ENCODE measurements at regions not wholly inside any gene's neighbourhood (a gene's known extent, or its start where the extent isn't known, plus 50 kb on each side); places are given as distances from the start of the nearest gene placed in this dataset.
"Not testable (repeated sequence)": the region's sequence is repeated elsewhere in the genome, so short reads cannot be mapped to it uniquely, and the experiment has no call there.

DNA sequence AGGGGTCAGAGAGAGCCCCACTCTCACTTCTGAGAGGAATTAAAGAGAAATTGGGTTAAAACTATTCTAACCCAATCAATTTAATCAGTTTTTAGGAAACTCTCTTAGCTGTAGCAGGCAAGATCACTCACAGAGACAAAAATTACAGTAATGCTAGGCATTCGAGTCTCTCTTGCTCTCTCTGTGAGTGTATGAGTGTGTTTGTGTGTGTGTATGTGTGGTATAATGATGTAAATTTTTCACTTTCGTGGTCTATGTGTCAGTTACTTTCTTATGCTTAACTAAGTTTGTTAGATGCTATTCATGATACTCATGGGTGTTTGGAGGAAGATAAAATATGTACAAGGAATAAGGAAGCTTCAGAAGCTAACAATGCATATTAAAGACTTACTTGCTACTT is 131.3 kb downstream of the FASLG start:
- Histone ChIP-seq H3K4me1 (ENCODE audit: insufficient read depth) (no peaks in the 10 kb centered on the region), H3K27me3 (replicated peaks; ENCODE audit: insufficient read depth) (no peaks in the 10 kb centered on the region), H3K36me3 (ENCODE audit: low read depth) (no peaks in the 10 kb centered on the region), H3K27ac (no peak overlapping the region), H2AFZ (no peak overlapping the region), H3K9me3 (ENCODE audit: low read depth) (no peaks in the 10 kb centered on the region), H4K20me1 (ENCODE audit: insufficient read depth) (no peaks in the 10 kb centered on the region), H3K79me2 (ENCODE audit: insufficient read depth) (no peaks in the 10 kb centered on the region), H3K9ac (no peak overlapping the region), H3F3A (ENCODE audit: insufficient read depth) (no peaks in the 10 kb centered on the region), H3K4me3 (no peak overlapping the region), H3K4me2 (ENCODE audit: unreplicated experiment) (no peak overlapping the region), H3K9me2 (ENCODE audit: insufficient read depth) (no peaks in the 10 kb centered on the region)
- no peak for DNase-seq
- TF ChIP-seq EZH2 (IDR thresholded peaks at IDR 0.05; ENCODE audit: insufficient read depth, poor library complexity, severe bottlenecking) (no peak), EZH2phosphoT487 (IDR thresholded peaks at IDR 0.05; ENCODE audit: insufficient read depth, low read depth) (no peak)
- in situ Hi-C loops (cut with MboI) = no loop called here
- WGBS, 2 experiments (ENCODE audit: low coverage in 1 of 2, low lambda C conversion rate in 2 of 2, missing lambda C conversion rate in 2 of 2) = 56 to 62% methylated on average over 2 of the region's 2 CpGs

DNA sequence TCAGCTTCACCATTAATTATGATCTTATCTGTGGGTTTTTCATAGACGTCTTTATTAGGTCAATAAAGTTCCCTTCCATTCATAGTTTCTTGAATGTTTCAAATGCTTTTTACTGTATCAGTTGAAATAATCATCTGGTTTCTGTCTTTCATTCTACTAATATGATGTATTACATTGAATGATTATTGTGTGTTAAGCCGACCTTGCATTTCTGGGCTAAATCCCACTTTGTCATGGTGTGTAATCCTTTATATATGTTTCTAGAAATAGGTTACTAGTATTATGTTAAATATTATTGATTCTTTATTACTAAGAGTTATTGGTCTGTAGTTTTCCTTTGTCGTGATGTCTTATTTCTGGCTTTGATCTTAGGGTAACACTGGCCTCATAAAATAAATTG is 134.9 kb downstream of the FASLG start:
- Histone ChIP-seq H3F3A (ENCODE audit: insufficient read depth) (no peaks in the 10 kb centered on the region), H3K9me2 (ENCODE audit: insufficient read depth) (no peaks in the 10 kb centered on the region), H3K4me2 (ENCODE audit: unreplicated experiment) (no peak overlapping the region), H3K27me3 (replicated peaks; ENCODE audit: insufficient read depth) (no peaks in the 10 kb centered on the region), H4K20me1 (ENCODE audit: insufficient read depth) (no peaks in the 10 kb centered on the region), H2AFZ (no peak overlapping the region), H3K4me3 (no peak overlapping the region), H3K79me2 (ENCODE audit: insufficient read depth) (no peaks in the 10 kb centered on the region), H3K27ac (no peak overlapping the region), H3K9me3 (ENCODE audit: low read depth) (no peaks in the 10 kb centered on the region), H3K9ac (no peak overlapping the region), H3K4me1 (ENCODE audit: insufficient read depth) (no peaks in the 10 kb centered on the region), H3K36me3 (ENCODE audit: low read depth) (no peaks in the 10 kb centered on the region)
- in situ Hi-C loops (cut with MboI) = no loop called here
- 90 to 92% methylated on average over 3 of the region's 3 CpGs for WGBS, 2 experiments (ENCODE audit: low coverage in 1 of 2, low lambda C conversion rate in 2 of 2, missing lambda C conversion rate in 2 of 2)
- no peak for DNase-seq
- TF ChIP-seq EZH2phosphoT487 (IDR thresholded peaks at IDR 0.05; ENCODE audit: insufficient read depth, low read depth) (no peak), EZH2 (IDR thresholded peaks at IDR 0.05; ENCODE audit: insufficient read depth, poor library complexity, severe bottlenecking) (no peak)

DNA sequence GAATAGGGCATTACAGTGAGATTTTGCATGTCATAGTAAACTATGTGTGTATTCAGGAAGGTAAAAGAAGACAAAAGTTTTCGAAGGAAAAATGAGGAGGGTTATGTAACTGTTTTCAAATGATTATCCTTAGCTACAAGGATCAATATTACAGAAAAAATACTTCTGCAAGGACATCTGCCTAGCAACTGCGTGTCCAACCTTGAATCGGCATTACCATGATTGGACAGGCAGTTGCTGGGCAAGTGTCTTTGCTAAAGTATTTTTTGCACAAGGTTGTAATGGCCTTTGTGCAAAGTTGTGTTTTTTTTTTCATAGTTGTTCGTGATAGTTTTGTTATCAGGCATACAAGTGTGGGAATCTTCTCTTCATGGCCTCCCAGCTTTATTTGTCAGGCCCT is 136.8 kb downstream of the FASLG start:
- Histone ChIP-seq H4K20me1 (ENCODE audit: insufficient read depth) (no peaks in the 10 kb centered on the region), H3K27ac (no peak overlapping the region), H3K9me2 (ENCODE audit: insufficient read depth) (no peaks in the 10 kb centered on the region), H3K9me3 (ENCODE audit: low read depth) (no peaks in the 10 kb centered on the region), H3K4me2 (ENCODE audit: unreplicated experiment) (no peak overlapping the region), H2AFZ (no peak overlapping the region), H3K27me3 (replicated peaks; ENCODE audit: insufficient read depth) (no peaks in the 10 kb centered on the region), H3K36me3 (ENCODE audit: low read depth) (no peaks in the 10 kb centered on the region), H3K4me1 (ENCODE audit: insufficient read depth) (no peaks in the 10 kb centered on the region), H3F3A (ENCODE audit: insufficient read depth) (no peaks in the 10 kb centered on the region), H3K9ac (no peak overlapping the region), H3K4me3 (no peak overlapping the region), H3K79me2 (ENCODE audit: insufficient read depth) (no peaks in the 10 kb centered on the region)
- in situ Hi-C loops (cut with MboI) = no loop called here
- no peak for TF ChIP-seq EZH2 (IDR thresholded peaks at IDR 0.05; ENCODE audit: insufficient read depth, poor library complexity, severe bottlenecking)
- no peak for TF ChIP-seq EZH2phosphoT487 (IDR thresholded peaks at IDR 0.05; ENCODE audit: insufficient read depth, low read depth)
- no peak for DNase-seq
- 74 to 86% methylated on average over 4 of the region's 4 CpGs for WGBS, 2 experiments (ENCODE audit: low coverage in 1 of 2, low lambda C conversion rate in 2 of 2, missing lambda C conversion rate in 2 of 2)

DNA sequence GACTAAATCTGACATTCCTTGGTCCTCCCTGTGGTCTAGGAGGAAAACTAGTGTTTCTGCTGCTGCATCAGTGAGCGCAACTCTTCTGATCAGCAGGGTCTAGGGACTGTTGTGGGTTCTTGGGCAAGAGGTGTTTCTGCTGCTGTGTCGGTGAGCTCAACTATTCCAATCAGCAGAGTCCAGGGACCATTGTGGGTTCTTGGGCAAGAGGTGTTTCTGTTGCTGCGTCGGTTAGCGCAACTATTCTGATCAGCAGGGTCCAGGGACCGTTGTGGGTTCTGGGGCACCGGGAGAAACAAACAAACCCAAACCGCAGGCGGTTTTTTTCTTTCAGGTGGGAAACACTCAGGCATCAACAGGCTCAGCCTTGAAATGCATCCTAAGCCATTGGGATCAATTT is 140.9 kb downstream of the FASLG start:
- H3K4me1 ChIP-seq (ENCODE audit: insufficient read depth); H3K36me3 ChIP-seq (ENCODE audit: low read depth); H3K4me3 ChIP-seq; H3K4me2 ChIP-seq (ENCODE audit: unreplicated experiment); H3K79me2 ChIP-seq (ENCODE audit: insufficient read depth); H3K27ac ChIP-seq; H3F3A ChIP-seq (ENCODE audit: insufficient read depth); DNase-seq; in situ Hi-C loops (cut with MboI); H3K9me3 ChIP-seq (ENCODE audit: low read depth); H4K20me1 ChIP-seq (ENCODE audit: insufficient read depth); H2AFZ ChIP-seq; H3K27me3 ChIP-seq (replicated peaks; ENCODE audit: insufficient read depth); H3K9me2 ChIP-seq (ENCODE audit: insufficient read depth); H3K9ac ChIP-seq: not testable (repeated sequence)
- WGBS, 2 experiments (ENCODE audit: low coverage in 1 of 2, low lambda C conversion rate in 2 of 2, missing lambda C conversion rate in 2 of 2) = 88 to 91% methylated on average over 9 of the region's 9 CpGs

DNA sequence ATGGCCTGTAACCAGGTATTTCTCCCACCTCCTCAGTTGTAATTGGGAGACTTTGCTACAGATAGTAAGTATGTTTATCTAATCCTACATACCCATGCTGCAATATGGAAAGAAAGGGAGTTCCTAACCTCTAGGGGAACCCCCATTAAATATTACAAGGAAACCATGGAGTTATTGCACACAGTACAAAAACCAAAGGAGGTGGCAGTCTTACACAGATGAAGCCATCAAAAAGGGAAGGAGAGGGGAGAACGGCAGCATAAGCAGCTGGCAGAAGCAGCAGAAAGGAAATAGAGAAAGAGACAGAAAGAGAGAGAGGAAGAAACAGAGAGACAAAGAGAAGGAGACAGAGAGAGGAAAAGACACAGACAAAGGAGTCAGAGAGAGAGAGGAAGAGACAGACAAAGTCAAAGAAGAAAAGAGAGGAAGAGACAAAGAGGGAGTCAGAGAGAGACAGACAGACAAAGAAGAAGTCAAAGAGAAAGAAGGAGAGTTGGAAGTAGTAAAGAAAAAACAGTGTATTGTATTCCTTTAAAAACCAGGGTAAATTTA is 142.9 kb downstream of the FASLG start:
- no peaks in the 10 kb centered on the region for H3K9me2 ChIP-seq (ENCODE audit: insufficient read depth)
- H3K27ac ChIP-seq = no peak overlapping the region
- H4K20me1 ChIP-seq (ENCODE audit: insufficient read depth) = no peaks in the 10 kb centered on the region
- no peak overlapping the region for H3K4me2 ChIP-seq (ENCODE audit: unreplicated experiment)
- no peaks in the 10 kb centered on the region for H3F3A ChIP-seq (ENCODE audit: insufficient read depth)
- no peaks in the 10 kb centered on the region for H3K4me1 ChIP-seq (ENCODE audit: insufficient read depth)
- no peaks in the 10 kb centered on the region for H3K27me3 ChIP-seq (replicated peaks; ENCODE audit: insufficient read depth)
- WGBS, 2 experiments (ENCODE audit: low coverage in 1 of 2, low lambda C conversion rate in 2 of 2, missing lambda C conversion rate in 2 of 2) = 38 to 50% methylated on average over 1 of the region's 1 CpG
- in situ Hi-C loops (cut with MboI) = no loop called here
- H3K9me3 ChIP-seq (ENCODE audit: low read depth) = no peaks in the 10 kb centered on the region
- no peak overlapping the region for H3K4me3 ChIP-seq
- no peak for TF ChIP-seq EZH2phosphoT487 (IDR thresholded peaks at IDR 0.05; ENCODE audit: insufficient read depth, low read depth)
- TF ChIP-seq EZH2 (IDR thresholded peaks at IDR 0.05; ENCODE audit: insufficient read depth, poor library complexity, severe bottlenecking) = no peak
- DNase-seq = no peak
- no peaks in the 10 kb centered on the region for H3K79me2 ChIP-seq (ENCODE audit: insufficient read depth)
- no peak overlapping the region for H3K9ac ChIP-seq
- no peaks in the 10 kb centered on the region for H3K36me3 ChIP-seq (ENCODE audit: low read depth)
- no peak overlapping the region for H2AFZ ChIP-seq

All from GM23248 (cell line).